Right kidney (tissue), 1 donor: ENCODE measurements at regions not wholly inside any gene's neighbourhood (a gene's known extent, or its start where the extent isn't known, plus 50 kb on each side); places are given as distances from the start of the nearest gene placed in this dataset.

Source experiments
- DNase-seq: peaks from one replicate; pipeline ENCODE4 v3.0.0-alpha.2; 2016

DNA sequence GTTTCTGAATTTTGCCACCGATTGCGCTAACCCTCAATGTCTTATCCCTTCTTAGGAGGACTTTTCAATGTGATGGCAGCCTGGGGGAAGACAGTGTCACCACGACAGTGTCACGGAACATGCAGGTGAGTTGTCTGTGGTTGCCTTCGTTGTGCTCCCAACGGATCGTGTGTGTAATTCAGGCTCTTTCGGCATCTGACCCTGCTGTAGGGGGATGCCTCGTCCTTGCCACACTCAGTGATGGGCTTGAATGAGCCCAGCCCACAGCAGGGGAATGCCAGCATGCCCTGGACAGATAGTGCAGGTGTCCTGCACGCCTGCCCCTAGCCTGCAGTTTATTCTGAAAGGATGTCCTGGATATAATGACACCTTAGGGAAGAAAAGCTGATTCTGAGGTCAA is 123.8 kb upstream of the RTL1 start:
- DNase-seq, result no peak

DNA sequence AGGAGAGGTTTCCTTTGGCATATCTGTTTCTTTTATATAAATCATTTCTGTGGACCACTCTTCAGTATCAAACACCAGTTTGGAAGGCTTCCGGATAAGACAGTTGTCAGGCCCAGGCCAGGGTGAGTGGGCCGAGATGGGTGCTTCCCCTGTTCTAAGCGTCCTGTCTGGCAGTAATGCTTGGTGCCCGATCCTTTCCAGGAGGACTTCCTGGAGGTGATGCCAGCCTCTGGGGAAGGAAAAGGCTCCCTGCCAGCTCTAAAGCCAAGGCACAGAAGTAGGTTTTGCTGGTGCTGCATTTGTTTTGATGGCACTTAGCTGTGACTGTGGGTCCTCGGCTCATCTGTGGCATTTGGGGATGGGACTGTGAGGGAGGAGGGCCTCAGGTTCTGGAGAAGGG is 124.4 kb upstream of the RTL1 start:
- no peak for DNase-seq

DNA sequence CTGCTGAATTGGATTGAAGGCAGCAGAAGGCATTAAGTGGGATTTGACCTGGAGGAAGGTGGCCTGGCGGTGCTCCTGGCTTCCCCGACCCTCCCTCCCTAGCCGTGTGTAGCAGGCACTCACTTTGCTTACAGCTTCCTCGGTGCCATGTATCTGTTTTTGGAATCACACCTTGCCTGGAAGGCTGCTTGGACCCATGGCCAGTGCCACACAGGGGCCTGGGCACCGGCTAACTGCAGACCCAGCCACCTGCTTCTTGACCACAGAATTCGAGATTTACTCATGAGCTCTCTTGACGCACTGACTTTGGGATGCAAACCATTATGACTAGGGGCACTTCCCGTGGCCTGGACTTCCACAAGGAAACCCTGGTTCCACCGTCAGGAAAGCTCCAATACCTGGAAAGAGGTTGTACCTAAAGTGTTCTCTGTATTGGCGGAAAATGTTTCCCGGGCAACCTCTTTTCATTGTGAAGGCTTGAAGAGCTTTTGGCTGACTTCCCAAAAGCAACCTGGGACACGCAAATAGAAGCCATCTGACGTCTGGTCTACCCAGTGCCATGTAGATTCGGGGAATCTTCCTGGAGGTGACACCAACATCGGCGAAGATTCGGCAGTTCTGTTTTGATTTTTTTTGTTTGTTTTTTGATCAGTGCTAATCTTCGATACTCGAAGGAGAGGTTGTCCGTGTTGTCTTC is 125.6 kb upstream of the RTL1 start:
- no peak for DNase-seq

DNA sequence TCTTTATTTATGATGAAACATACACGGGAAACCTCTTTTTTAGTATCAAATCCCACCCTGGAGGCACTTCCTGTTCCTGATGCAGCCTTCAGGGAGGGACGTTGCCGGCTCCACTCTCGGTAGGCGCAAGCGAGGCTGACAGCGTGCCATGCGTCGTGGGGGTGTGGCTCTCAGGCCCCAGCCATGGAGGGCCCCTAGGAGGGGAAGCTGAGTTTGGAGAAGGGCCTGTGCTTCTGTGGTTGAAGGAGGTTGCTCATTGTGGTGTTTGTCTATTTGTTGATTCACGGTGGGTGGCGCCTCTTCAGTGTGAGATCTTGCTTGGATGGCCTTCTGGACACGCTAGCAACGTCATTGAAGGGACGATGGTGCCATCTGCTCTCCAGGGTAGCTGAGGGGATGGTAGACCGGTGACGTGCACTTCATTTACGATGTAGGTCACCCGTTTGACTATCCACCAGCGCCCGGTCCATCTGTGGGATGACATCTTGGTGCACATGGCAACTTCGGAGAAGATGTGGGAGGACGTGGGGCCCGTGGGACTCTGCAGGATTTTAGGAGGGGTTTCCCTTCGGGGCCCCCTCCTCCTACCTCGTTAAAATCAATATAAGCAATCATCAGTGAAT is 126.3 kb upstream of the RTL1 start:
- no peak for DNase-seq

DNA sequence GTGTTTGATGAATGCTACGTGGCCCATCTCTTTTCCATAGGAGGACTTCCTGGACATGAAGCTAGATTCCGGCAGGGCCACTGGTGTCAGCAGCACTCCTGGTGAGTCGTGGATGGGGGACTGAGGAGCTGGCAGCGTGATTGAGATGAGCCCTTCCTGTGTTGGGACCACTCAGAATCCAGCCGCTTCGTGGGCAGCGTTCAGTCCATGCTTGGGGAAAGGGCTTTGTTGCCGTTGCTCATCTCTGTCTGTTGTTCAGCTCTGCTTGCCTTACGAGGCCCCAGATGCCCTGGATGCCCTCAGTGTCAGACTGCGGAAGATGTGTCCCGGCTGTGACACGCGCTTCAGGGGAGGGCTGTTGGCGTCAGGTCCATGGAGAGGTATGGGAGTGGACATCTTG is 127.1 kb upstream of the RTL1 start:
- DNase-seq, result no peak

DNA sequence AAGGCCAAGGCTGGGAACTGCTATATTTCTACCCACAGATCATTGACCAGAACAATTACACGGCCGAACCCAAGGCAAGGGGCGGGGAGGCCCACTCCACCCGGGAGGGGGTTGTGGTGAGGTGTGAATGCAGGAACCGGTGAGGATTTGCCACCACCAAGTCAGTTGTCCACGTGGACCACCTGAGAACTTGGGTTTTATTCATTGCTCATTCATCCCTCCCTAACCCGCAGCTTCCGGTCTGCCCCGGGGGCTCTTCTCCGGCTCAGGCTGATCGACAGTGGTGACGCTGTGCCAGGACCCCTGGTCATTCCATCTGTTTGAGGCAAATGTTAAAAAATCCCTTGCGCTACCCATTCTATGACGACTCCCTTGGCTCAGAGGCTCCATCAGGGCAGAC is 127.7 kb upstream of the RTL1 start:
- no peak for DNase-seq

DNA sequence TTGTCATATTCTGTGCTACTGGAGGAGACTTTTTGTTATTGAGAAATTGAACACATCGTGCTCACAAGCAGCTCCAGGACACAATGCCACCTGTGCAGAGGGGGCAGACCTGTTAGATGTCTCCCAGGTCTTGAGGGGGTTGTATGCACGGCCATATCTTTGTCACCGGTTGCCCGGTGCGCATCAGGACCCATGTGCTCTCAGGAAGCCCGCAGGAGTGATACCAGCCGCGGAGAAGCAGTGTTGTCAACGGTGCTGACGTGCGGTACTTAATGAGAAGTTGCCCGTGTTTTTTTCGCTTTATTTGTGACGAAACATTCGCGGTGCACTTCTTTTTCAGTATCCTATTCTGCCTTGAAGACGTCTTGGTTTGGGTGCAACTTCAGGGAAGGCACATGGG is 128.2 kb upstream of the RTL1 start:
- DNase-seq, result no peak

DNA sequence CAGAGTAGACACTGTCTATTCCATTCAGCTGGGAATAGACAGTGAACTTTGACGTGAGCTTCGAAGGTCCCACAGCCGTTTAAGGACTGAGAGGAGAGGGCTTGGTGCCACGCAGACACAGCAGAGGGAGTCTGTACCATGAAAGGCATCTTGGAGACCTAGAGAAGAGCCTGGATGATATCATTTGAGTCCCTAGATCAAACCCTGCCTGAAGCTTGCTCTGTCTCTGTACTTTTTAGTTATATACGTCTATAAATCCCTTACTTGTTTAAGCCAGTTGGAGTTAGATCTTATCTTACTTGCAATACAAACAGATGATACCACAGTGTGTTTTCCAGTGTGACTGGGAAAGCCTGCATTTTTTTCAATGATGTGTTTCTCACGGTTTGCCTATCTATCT is 128.9 kb upstream of the RTL1 start:
- no peak for DNase-seq

DNA sequence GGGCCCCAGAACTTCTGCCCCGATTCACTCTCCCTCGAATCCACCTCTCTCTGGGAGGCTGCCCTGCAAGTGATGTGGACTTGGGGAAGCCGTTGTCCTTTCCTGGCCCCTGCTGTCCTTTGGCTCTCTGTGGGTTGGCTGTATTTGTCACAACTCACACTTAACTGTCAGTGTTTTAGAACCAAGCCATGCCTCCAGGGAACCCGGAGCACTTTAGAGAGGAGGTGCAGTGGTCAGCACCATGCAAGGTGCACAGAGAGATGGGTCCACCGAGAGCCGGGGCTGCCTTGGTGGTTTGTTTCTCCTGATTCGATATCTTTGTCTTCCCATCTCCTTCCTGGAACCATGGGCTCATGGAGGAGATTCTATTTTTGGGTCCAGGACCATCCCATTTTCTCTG is 129.5 kb upstream of the RTL1 start:
- DNase-seq, result no peak

DNA sequence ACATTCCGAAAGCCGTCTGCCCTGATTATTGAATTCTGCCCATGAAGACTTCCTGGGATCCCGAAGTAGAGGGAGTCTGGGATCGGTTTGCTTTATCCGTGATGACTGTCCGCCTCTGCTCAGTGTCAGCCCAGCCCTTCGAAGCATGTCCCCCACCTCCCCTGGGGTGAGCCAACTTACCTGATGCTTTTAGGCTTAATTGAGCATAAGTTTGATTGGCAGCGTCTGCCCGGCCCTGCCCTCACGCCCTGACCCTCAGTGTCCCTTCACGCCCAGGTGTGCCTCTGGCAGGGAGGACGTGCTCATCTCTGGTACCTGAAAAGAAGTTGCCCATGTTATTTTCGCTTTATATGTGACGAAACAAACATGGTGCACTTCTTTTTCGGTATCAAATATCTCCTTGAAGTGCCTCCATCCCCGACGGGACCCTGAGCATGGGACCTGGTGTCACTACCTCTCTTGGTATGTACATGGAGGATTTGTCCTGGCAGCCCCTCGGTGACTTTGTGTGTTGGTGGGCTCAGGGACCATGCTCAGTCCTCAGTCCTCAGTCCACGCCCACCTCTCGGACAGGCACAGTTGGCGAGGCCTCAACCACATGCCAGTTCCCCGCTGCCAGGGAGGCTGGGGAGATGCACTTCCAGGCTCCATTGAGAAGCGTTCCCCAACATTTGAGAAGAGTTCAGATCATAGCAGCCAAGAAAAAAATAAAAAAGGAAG is 130.1 kb upstream of the RTL1 start:
- no peak for DNase-seq

DNA sequence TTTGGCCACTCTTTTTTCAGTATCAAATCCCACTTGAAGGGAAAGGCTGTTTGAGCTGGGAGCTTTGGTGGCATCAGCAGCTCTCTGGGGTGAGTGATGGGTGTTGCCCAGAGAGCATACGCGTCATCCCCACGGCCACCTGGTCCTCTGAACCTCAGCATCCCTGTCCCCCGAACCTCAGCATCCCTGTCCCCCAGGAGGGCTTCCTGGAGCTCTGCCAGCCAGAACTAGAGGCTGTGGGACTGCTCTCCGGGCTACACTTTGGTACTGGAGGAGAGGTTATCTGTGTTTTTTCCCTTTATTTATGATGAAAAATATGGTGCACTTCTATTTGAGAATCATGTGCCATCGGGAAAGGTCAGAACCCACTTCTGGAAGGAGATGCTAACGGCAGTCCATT is 131.5 kb upstream of the RTL1 start:
- no peak for DNase-seq

DNA sequence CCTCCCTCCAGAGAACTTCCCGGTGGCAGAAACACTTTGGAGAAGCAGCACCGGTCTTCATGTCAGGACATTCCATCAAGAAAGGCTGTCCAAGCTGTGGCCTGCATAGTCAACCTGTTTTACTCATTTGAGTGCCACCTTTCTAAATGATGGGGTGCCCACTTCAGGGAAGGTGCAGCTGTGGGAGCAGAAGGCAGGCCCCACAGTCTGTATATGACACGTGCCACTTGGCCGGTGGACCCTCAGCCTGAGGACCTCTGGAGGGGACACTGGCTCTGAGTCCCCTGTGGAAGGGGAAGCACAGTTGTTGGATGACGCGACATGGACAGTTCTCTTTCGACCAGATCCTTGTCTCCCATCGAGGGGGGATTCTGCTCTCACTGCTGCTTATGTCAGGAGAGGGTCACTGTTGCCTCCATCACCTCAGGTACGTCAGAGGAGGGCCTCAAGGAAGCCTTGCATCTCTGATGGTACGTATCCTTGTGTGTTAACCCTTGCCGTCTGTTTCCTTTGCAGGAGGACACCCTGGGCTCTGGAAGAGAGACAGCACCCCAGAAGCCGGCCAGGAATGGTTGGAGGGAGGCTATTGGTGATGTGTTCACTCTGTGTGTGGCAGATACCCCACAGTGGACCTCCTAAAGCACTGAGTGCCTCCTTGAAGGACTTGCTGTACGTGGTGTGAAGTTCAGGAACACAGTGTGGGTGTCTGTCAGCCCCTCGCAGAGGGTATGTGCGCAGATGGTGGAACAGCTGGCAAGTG is 132.1 kb upstream of the RTL1 start:
- no peak for DNase-seq

DNA sequence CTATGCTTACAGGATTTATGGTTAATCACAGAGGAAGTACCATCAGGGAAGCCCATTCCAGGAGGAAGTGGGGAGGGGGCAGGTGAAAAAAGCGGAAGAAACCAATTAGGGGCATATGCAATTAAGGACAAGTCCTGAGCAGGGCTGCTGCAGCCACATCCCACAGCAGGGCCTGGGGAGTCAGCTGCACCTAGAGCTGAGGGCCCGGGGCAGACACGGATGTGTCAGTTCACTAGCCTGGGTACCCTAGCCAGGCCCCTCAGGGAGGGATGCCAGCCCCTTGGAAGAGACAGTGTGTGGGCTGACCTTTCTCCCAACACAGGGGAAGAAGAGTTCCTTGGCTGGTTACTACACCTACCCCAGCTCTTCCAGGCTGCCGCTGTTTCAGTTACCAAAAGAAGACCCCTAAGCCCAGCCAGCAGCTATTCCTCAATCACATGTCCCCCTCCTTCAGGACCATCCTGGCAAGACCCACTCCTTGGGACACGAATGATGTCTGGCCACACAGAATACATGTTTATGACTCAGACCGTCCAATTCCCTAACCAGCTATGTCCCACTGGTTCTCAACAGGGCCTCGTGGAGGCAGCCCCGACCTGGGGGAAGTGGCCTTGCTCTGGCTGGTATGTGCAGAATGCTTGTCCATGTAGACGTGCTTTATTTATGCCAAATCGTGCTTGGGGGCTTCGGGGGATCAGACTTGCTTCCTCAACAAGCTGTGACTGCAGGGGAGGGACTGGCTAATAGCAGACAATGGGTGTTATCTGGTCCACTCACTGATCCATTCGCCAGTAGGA is 133.7 kb upstream of the RTL1 start:
- no peak for DNase-seq

DNA sequence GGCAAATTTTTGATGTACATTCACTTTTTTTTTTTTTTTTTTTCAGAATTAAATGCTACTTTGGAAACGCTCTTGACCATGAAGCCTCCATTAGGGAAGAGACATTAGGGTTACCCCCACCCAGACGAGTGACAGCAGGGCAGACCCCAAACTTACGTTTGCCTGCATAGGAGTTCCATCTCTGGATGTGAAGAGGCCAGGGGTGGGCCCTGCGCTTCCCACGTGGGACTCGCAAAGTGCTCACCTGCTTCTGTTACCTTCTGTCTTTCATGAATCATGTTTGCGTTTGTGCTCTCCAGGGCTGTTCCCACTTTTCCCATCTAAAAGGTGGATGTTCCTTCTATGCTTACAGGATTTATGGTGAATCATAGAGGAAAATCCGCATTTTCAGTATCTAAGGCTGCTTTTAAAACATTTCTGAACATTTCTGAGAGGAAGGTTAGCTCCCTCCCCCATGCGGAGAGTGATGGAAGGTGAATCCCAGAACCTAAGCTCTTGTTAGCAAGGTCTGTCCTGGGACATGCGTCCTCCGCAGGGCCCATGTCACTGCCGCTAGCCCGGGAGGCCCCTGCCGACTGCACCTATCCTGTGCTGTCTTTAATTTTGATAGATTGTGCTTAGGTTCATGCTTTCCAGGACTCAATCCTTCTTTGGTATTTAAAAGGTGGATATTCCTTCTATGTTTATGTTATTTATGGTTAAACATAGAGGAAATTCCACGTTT is 135.7 kb upstream of the RTL1 start:
- DNase-seq, result no peak

DNA sequence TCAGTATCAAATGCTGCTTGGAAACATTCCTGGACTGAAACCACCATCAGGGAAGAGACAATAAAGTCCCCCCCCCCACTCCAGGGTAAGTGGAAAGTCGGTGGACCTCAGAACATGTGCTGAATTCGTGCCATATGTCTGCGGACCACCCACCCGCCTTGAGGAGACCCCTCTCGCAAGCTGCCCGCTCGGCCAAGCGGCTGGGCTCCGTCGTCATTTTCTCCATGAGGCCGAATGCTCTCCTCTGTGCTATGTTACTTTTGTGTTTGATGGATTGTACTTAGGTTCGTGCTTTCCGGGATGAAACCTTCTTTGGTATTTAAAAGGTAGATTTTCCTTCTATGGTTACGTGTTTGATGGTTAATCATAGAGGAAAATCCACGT is 136.2 kb upstream of the RTL1 start:
- no peak for DNase-seq

DNA sequence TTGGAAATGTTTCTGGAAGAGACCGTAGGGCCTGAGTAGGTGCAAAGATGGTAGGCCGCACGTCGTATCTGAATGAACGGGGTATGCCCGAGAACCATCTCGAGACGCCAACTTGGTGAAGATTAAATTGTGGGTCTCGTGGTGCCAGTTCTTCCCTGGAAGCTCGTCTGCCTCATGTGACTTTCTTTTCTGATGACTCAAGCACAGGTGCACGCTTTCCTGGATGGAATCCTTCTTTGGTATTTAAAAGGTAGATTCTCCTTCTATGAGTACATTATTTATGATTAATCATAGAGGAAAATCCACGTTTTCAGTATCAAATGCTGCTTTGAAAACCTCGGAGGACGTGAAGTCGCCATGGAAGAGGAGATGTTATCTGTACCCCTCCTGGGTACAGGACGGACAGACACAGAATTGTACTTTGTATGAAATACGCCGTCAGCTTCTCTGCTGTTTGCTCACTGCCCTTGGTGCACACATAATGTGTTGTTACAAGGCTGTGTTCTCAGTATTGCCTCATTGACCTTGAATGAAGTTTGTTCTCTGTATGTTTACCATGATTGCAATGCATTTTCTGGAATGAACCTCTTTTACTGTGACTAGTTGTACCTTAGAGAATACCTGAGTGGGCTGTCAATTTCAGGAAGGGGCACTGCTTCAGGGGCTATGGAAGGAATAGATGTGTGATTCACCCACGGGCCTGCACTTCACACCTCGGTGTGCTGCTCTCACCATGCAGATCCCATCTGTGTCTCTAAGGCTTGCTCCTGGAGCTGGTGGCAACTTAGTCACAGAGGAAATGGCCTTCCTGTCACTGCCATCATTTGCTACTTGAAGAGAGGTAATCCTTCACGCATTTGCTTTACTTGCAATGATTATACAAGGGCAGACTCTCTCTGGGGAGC is 137.3 kb upstream of the RTL1 start:
- no peak for DNase-seq

DNA sequence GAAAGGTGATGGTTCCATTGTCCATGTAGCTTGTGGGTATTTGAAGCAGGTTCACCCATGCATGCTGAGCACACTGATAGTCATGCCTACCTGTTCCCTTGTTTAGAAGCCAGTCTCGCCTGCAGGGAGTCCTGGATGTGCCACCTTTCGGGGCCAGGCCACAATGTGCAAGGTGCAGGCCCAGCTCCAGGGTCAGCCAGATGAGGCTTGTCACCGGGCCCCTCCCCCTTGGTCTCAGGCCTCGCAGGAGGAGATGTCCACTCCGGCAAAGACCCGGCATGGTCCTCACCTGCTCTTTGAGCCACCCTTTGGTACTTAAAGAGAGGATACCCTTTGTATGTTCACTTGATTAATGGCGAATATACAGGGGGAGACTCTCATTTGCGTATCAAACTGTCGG is 140.4 kb upstream of the RTL1 start:
- DNase-seq, result no peak

DNA sequence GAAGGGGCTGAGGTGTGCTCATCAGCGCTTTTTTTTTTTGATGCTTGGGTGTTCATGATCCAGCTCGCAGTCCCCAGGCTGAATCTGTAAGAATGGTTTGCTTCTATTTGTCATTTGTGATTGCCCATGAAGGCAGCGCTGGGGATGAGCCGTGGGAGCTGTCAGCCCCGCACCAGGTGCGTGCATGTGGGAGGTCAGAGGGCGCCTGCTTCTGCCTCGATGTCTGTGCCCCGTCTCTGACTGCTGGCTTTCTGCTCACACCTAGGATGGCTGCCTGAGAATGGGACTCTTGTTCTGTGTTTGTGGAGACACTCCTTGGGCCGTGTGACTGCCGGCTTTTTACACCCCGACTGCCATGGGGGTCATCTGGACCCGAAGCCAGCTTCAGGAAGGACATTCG is 141.2 kb upstream of the RTL1 start:
- DNase-seq, result no peak

DNA sequence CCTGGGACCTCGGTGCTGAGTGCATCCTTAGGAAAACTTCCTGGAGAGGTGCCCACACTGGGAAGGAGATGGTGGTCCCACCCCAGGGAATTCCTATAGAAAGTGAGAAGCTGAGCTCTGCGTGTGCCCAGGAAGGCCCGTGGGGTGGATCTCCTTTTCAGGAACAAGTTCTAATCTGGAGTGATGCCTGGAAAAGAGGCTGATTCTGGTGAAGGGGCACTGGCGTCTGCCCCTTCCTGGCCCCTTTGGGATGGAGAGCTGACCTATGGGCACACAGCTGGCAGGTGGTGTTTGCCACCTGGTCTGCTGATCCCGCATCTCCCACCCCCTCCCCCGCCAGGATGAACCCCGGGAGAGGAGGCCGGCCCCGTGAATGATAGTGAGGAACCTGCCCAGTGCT is 142.0 kb upstream of the RTL1 start:
- DNase-seq, result no peak

DNA sequence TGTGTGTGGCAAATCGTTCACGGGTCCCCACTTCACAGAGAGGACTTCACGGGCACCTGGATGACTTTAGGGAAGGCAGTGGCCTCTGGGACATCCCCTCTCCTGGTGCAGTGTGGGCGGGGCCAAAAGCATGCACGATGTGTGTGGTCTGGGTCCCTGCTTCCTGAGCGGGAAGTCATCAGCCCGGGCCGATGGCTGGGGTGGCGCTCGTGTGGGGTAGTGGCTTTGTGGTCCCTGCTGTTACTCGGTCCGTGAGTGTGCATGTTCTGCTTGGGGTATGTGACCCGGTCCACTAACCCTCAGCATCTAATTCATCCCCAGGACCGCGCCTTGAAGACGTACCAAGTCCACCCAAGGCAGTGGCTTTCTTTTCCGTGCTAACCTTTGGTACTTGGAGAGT is 142.5 kb upstream of the RTL1 start:
- no peak for DNase-seq

DNA sequence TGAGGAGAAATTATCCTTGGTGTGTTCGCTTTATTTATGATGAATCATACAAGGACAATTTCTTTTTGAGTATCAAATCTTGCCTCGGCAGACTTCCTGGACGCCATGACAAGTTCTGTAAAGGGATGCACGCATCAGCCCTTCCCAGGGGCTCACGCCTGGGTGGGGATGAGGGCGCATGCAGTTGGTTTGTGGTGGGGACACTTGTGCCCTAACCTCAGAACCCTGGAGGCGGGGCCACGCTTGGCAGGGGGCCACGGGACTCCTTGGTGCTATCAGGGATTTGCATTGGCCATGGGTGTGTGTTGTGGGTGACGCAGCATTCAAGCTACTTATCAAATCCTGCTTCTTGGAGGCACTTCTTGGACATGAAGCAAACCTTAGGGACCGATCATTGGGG is 143.8 kb upstream of the RTL1 start:
- no peak for DNase-seq
